Left lung (tissue), 4 donors: ENCODE measurements at regions not wholly inside any gene's neighbourhood (a gene's known extent, or its start where the extent isn't known, plus 50 kb on each side); places are given as distances from the start of the nearest gene placed in this dataset.

ENCODE experiments used
- ATAC-seq: fragments of 200-7000 bp; cut with Tn5 transposase; one replicate; pipeline ENCODE4 v1.9.1; 2020; ENCODE audit warnings: moderate library complexity
- DNase-seq, 4 donors: peaks; one replicate each; pipeline ENCODE4 v3.0.0-alpha.2; 2013 to 2020
- H3K27ac ChIP-seq, 2 donors: fragments of 200-600 bp; sonication (generic) in 1 of 2; one replicate each; pipeline versions ENCODE4 v1.5.0 to v1.8.0; 2020 to 2021
- H3K27me3 ChIP-seq, 2 donors: fragments of 200-600 bp; sonication (generic) in 1 of 2; one replicate each; pipeline versions ENCODE4 v1.5.0 to v1.8.0; 2020 to 2021
- H3K36me3 ChIP-seq, 2 donors: fragments of 200-600 bp; sonication (generic) in 1 of 2; one replicate each; pipeline versions ENCODE4 v1.5.0 to v1.8.0; 2020 to 2021
- H3K4me1 ChIP-seq, 2 donors: fragments of 200-600 bp; one replicate each; pipeline ENCODE4 v1.8.0; 2021
- H3K4me3 ChIP-seq, 2 donors: fragments of 200-600 bp; sonication (generic) in 1 of 2; one replicate each; pipeline versions ENCODE4 v1.5.0 to v1.8.0; 2020 to 2021; ENCODE audit warnings: mild to moderate bottlenecking in 1 of 2
- H3K9me3 ChIP-seq, 2 donors: fragments of 200-600 bp; sonication (generic) in 1 of 2; one replicate each; pipeline versions ENCODE4 v1.5.0 to v1.8.0; 2020 to 2021
- intact Hi-C, 2 donors: fragments of 100-400 bp; cut with DNase I; formaldehyde crosslinking; loops; one replicate each; pipeline versions ENCODE4 v1.11.2 to v1.14.2; 2022
- TF ChIP-seq, protein P1 (sequence below), 2 donors: fragments of 200-600 bp; sonication (generic) in 1 of 2; IDR thresholded peaks; one replicate each; pipeline versions ENCODE4 v1.5.0 to v1.8.0; 2021; ENCODE audit warnings: antibody characterized with exemption in 2 of 2
- donor health status: DM: no; HTN: yes; CAD: no.
- donor health status: DM: no; HTN: no; CAD: no.

DNA sequence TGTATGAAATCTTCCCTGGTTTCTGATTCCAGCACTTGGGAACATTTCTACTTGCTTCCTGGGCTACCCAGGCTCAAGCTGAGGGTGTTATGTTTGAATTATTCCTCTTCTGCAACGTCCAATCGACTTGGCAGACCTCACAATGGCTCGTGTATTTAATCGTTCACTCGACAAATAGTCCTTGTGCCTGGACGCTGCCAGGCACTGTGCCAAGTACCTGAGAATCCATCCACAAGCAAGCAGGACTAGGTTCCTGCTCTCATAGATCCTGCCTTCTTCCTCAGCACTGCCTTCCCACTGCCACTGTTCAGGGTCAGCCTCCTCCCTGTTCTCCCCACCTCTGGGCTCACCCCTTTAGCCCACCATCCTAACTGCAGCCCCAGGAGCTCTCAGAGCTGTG lies 113.3 kb downstream of the EFNB1 start:
- peak; percentile 32 for ATAC-seq
- TF ChIP-seq, protein P1, sequence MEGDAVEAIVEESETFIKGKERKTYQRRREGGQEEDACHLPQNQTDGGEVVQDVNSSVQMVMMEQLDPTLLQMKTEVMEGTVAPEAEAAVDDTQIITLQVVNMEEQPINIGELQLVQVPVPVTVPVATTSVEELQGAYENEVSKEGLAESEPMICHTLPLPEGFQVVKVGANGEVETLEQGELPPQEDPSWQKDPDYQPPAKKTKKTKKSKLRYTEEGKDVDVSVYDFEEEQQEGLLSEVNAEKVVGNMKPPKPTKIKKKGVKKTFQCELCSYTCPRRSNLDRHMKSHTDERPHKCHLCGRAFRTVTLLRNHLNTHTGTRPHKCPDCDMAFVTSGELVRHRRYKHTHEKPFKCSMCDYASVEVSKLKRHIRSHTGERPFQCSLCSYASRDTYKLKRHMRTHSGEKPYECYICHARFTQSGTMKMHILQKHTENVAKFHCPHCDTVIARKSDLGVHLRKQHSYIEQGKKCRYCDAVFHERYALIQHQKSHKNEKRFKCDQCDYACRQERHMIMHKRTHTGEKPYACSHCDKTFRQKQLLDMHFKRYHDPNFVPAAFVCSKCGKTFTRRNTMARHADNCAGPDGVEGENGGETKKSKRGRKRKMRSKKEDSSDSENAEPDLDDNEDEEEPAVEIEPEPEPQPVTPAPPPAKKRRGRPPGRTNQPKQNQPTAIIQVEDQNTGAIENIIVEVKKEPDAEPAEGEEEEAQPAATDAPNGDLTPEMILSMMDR (IDR thresholded peaks at IDR 0.05), result no peak
- no peak overlapping the region for H3K27ac ChIP-seq

DNA sequence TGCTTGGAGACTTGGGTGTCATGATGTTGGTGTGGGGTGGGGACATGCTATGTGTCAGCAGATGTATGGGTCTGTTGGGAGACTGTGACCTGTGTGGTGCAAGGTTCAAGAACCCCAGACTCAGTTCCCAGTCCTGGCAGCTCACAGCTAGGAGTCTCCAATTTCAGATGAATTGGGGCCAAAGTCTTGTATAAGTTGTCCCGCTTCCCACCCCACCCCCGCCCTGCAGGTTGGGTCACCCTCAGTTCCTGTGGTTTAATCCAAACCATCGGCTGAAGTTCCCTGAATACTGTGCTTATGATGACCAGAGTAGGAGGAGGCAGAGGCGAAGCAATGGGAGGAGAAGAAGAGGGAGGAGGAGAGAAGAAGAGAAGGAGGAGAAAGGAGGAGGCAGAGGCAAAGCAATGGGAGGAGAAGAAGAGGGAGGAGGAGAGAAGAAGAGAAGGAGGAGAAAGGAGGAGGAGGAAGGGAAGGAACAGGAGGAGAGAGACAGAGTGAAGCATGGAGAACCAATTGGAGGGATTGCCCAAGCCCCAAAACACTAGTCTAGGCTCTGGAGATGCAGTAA lies 112.6 kb downstream of the EFNB1 start:
- ATAC-seq, result no peak
- H3K27ac ChIP-seq, result no peak overlapping the region
- intact Hi-C loops, result no loop called here

More for the DNA sequence above, 113.3 kb downstream of the EFNB1 start:
- Histone ChIP-seq H3K36me3 (no peaks in the 10 kb centered on the region), H3K27me3 (no peaks in the 10 kb centered on the region), H3K9me3 (no peaks in the 10 kb centered on the region), H3K4me3 (no peak overlapping the region), H3K4me1 (no peaks in the 10 kb centered on the region)
- DNase-seq, result peak in 1 of 4 donors; percentile 62
- intact Hi-C loops, result no loop called here

DNA sequence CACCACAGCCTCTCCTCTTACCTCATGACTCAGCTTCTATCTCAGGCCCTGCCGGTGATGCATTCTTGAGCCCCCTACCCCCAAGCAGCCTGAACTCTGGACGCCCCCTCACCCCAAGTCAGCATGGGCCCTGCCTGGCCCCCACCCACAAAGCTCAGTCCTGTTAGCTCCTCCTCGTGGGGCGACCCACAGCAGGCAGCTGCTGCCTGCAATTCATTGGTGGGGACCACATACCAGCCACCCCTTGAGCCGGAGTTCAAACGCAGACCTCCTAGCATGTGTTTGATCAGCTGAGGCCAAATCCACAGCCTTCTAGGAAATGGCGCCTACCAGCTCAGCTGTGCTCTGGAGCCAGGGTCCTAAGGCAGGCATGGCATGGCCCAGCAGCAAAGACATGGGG lies 111.8 kb downstream of the EFNB1 start:
- intact Hi-C loops, result no loop called here
- ATAC-seq, result no peak
- no peaks in the 10 kb centered on the region for H3K4me1 ChIP-seq
- H3K36me3 ChIP-seq, result no peaks in the 10 kb centered on the region
- no peak overlapping the region for H3K27ac ChIP-seq
- no peaks in the 10 kb centered on the region for H3K27me3 ChIP-seq
- no peak for DNase-seq
- no peak overlapping the region for H3K4me3 ChIP-seq
- H3K9me3 ChIP-seq, result no peaks in the 10 kb centered on the region
- TF ChIP-seq, protein P1 (IDR thresholded peaks at IDR 0.05), result no peak

More for the DNA sequence above, 112.6 kb downstream of the EFNB1 start:
- DNase-seq, result no peak
- Histone ChIP-seq H3K27me3 (no peaks in the 10 kb centered on the region), H3K4me1 (no peaks in the 10 kb centered on the region), H3K36me3 (no peaks in the 10 kb centered on the region), H3K4me3 (no peak overlapping the region), H3K9me3 (no peaks in the 10 kb centered on the region)
- TF ChIP-seq, protein P1 (IDR thresholded peaks at IDR 0.05), result no peak

DNA sequence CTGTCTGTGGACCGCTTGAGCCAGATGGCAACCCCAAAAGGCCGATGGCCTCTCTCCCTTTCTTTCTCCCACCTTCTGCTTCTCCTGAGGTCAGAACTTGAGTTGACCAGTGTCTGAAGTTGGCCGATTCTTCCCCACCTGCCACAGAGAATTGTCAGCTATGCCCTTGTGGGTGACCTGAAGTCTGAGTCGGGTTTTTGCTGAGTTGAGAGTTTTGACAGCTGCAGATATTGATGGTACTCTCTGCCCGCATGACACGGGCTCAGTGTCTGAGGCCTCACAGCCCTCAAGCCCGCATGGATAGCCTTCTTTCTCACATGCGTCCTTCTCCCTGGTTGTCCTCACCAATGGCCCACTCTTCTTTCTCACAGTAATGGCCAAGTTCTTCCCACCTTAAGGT lies 111.0 kb downstream of the EFNB1 start:
- no peaks in the 10 kb centered on the region for H3K9me3 ChIP-seq
- DNase-seq, result no peak
- no peaks in the 10 kb centered on the region for H3K4me1 ChIP-seq
- no peaks in the 10 kb centered on the region for H3K36me3 ChIP-seq
- H3K4me3 ChIP-seq, result no peak overlapping the region
- H3K27ac ChIP-seq, result no peak overlapping the region
- TF ChIP-seq, protein P1 (IDR thresholded peaks at IDR 0.05), result no peak
- intact Hi-C loops, result loop anchor here in 1 of 2 donors (10.0 kb wide), 1 partner anchor 55 kb away; no protein-coding TSS in a partner anchor
- H3K27me3 ChIP-seq, result no peaks in the 10 kb centered on the region
- no peak for ATAC-seq

DNA sequence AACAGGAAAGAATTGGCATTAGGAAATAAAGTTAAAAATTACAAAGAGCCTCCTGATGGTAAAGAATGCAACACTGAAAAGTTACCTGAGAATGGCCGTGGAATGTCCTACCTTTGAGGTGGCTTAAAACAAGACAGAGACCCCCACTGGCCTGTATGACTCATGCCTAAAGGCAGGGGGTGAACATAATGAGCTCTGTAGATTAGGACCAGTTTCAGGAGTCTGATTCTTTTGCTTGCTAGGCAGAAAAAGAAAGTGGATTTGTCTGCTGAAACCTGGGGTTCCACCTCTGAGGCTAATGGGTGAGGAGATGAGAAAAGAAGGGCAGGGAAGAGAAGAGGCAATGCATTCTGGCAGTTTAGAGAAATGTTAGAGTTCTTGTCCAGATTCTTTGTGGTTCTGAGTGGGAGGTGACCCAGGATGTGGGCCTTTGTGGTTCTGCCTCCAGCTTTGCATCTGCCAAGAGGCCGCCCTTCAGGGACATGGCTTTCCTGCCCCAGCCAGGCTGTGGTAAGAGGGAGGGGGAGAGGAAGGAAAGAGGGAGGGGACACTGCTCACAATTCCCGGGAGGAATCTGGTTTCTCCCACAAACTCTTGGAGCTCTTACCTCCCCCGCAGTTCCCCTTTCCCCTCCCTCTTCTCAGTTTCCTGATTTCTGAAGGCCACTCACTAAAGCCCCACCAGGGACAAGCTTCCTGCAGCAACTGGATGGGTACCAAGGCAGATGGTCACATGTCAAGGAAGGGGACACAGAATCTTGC lies 109.6 kb downstream of the EFNB1 start:
- ATAC-seq, result peak; percentile 7
- Histone ChIP-seq H3K4me3 (no peak overlapping the region), H3K27ac (peak overlapping the region in 1 of 2 donors; percentile 18), H3K27me3 (no peaks in the 10 kb centered on the region), H3K4me1 (no peaks in the 10 kb centered on the region), H3K36me3 (no peaks in the 10 kb centered on the region), H3K9me3 (no peaks in the 10 kb centered on the region)
- no peak for DNase-seq
- TF ChIP-seq, protein P1 (IDR thresholded peaks at IDR 0.05), result no peak
- intact Hi-C loops, result loop anchor here in 1 of 2 donors (10.0 kb wide), 1 partner anchor 56 kb away; no protein-coding TSS in a partner anchor
